Upper lobe of left lung (tissue), 6 donors: ENCODE measurements at regions not wholly inside any gene's neighbourhood (a gene's known extent, or its start where the extent isn't known, plus 50 kb on each side); places are given as distances from the start of the nearest gene placed in this dataset.

Experiments used
- ATAC-seq, 2 donors: fragments of 200-7000 bp; cut with Tn5 transposase; one replicate each; pipeline ENCODE4 v1.9.1; 2022; ENCODE audit warnings: mild to moderate bottlenecking in 2 of 2, moderate library complexity in 2 of 2; ENCODE audit not compliant: low FRiP score in 2 of 2
- DNase-seq, 2 donors: peaks; one replicate each; pipeline ENCODE4 v3.0.0-alpha.2; 2019 to 2020
- H3K27ac ChIP-seq, 4 donors: fragments of 200-600 bp; sonication (generic); one replicate each; pipeline ENCODE4 v1.5.1; 2016 to 2019
- H3K27me3 ChIP-seq, 4 donors: fragments of 200-600 bp; sonication (generic); one replicate each; pipeline ENCODE4 v1.5.1; 2017 to 2019
- H3K36me3 ChIP-seq, 4 donors: fragments of 200-600 bp; sonication (generic); one replicate each; pipeline ENCODE4 v1.5.1; 2016 to 2019
- H3K4me1 ChIP-seq, 4 donors: fragments of 200-600 bp; sonication (generic); one replicate each; pipeline ENCODE4 v1.5.1; 2018 to 2019
- H3K4me3 ChIP-seq, 4 donors: fragments of 200-600 bp; sonication (generic); one replicate each; pipeline ENCODE4 v1.5.1; 2017 to 2019; ENCODE audit warnings: mild to moderate bottlenecking in 2 of 4, moderate library complexity in 1 of 4
- H3K9me3 ChIP-seq, 4 donors: fragments of 200-600 bp; sonication (generic); one replicate each; pipeline ENCODE4 v1.5.1; 2018 to 2019
- CTCF ChIP-seq, 6 experiments: fragments of 450-650 bp in 4 of 6; fragments of 200-600 bp in 2 of 6; sonication (generic) in 2 of 6; IDR thresholded peaks; one replicate each; pipeline ENCODE4 v1.5.1; 2016 to 2019; ENCODE audit warnings: antibody characterized with exemption in 6 of 6
- EP300 ChIP-seq, 4 donors: sonication (generic); formaldehyde crosslinking; IDR thresholded peaks; one replicate each; pipeline ENCODE4 v1.5.1; 2017; ENCODE audit warnings: antibody characterized with exemption in 4 of 4, control low read depth in 2 of 4
- POLR2A ChIP-seq, 4 donors: fragments of 450-650 bp; IDR thresholded peaks; one replicate each; pipeline ENCODE4 v1.5.1; 2016 to 2017; ENCODE audit warnings: antibody characterized with exemption in 4 of 4, mild to moderate bottlenecking in 2 of 4
- POLR2AphosphoS5 ChIP-seq, 2 donors: sonication (generic); formaldehyde crosslinking; IDR thresholded peaks; one replicate each; pipeline ENCODE4 v1.5.1; 2017; ENCODE audit warnings: antibody characterized with exemption in 2 of 2
- WGBS, 2 donors: methylation state at CpG; one replicate each; pipeline ENCODE4 v1.1.5; 2017 to 2018; 5-methylcytosine and 5-hydroxymethylcytosine counted together
- donor health status: DM: no; HTN: no; CAD: no; lungs with moderate emphysema.
- donor health status: DM: no; HTN: yes; CAD: no; lungs with severe emphysema.

- Histone ChIP-seq H3K4me1 (no peaks in the 10 kb centered on the region), H3K27ac (no peak overlapping the region), H3K36me3 (no peaks in the 10 kb centered on the region), H3K27me3 (no peaks in the 10 kb centered on the region), H3K4me3 (no peak overlapping the region), H3K9me3 (no peaks in the 10 kb centered on the region)
- WGBS, 2 donors: 72 to 73% methylated on average over 2 of the region's 2 CpGs
- DNase-seq (no peak), ATAC-seq (no peak)
- TF ChIP-seq CTCF (IDR thresholded peaks at IDR 0.05): no peak
- no peak for TF ChIP-seq POLR2A (IDR thresholded peaks at IDR 0.05)
- TF ChIP-seq POLR2AphosphoS5 (IDR thresholded peaks at IDR 0.05): no peak
Observed at GRCh38 chr1:178645808-178646200, 79.2 kb upstream of the RALGPS2 start.

- Histone ChIP-seq H3K4me1 (no peaks in the 10 kb centered on the region), H3K9me3 (no peaks in the 10 kb centered on the region), H3K36me3 (no peaks in the 10 kb centered on the region), H3K27me3 (no peaks in the 10 kb centered on the region), H3K27ac (no peak overlapping the region), H3K4me3 (no peak overlapping the region)
- TF ChIP-seq POLR2A (IDR thresholded peaks at IDR 0.05) (no peak), POLR2AphosphoS5 (IDR thresholded peaks at IDR 0.05) (no peak), EP300 (IDR thresholded peaks at IDR 0.05) (no peak), CTCF (IDR thresholded peaks at IDR 0.05) (no peak)
- ATAC-seq (no peak), DNase-seq (no peak)
- WGBS, 2 donors: 84 to 92% methylated on average over 5 of the region's 5 CpGs
Observed at GRCh38 chr1:178646821-178647220, 78.2 kb upstream of the RALGPS2 start.

- Histone ChIP-seq H3K4me3 (no peak overlapping the region), H3K36me3 (no peaks in the 10 kb centered on the region), H3K4me1 (no peaks in the 10 kb centered on the region), H3K27me3 (no peaks in the 10 kb centered on the region), H3K9me3 (no peaks in the 10 kb centered on the region), H3K27ac (no peak overlapping the region)
- TF ChIP-seq EP300 (IDR thresholded peaks at IDR 0.05) (no peak), POLR2A (IDR thresholded peaks at IDR 0.05) (no peak), CTCF (IDR thresholded peaks at IDR 0.05) (no peak), POLR2AphosphoS5 (IDR thresholded peaks at IDR 0.05) (no peak)
- DNase-seq: no peak
- 96% methylated on average over 11 of the region's 11 CpGs for WGBS, 2 donors
- no peak for ATAC-seq
Observed at GRCh38 chr1:178648151-178648550, 76.9 kb upstream of the RALGPS2 start.

GRCh38 chr1:178649582-178650350 is 75.3 kb upstream of the RALGPS2 start:
- Histone ChIP-seq H3K27me3 (no peaks in the 10 kb centered on the region), H3K27ac (no peak overlapping the region), H3K36me3 (no peaks in the 10 kb centered on the region), H3K4me1 (no peaks in the 10 kb centered on the region), H3K9me3 (no peaks in the 10 kb centered on the region), H3K4me3 (no peak overlapping the region)
- 94% methylated on average over 8 of the region's 8 CpGs for WGBS, 2 donors
- TF ChIP-seq POLR2A (IDR thresholded peaks at IDR 0.05): no peak
- TF ChIP-seq POLR2AphosphoS5 (IDR thresholded peaks at IDR 0.05): no peak
- no peak for TF ChIP-seq CTCF (IDR thresholded peaks at IDR 0.05)
- no peak for TF ChIP-seq EP300 (IDR thresholded peaks at IDR 0.05)
- DNase-seq: no peak
- ATAC-seq: no peak

GRCh38 chr1:178650934-178651511 is 74.0 kb upstream of the RALGPS2 start:
- TF ChIP-seq EP300 (IDR thresholded peaks at IDR 0.05) (no peak), CTCF (IDR thresholded peaks at IDR 0.05) (no peak), POLR2A (IDR thresholded peaks at IDR 0.05) (no peak), POLR2AphosphoS5 (IDR thresholded peaks at IDR 0.05) (no peak)
- Histone ChIP-seq H3K27me3 (no peaks in the 10 kb centered on the region), H3K36me3 (no peaks in the 10 kb centered on the region), H3K27ac (no peak overlapping the region), H3K9me3 (no peaks in the 10 kb centered on the region), H3K4me3 (no peak overlapping the region), H3K4me1 (no peaks in the 10 kb centered on the region)
- no peak for DNase-seq
- ATAC-seq: no peak
- 45 to 62% methylated on average over 6 of the region's 6 CpGs for WGBS, 2 donors
